ENCODE measurements at regions not wholly inside any gene's neighbourhood (a gene's known extent, or its start where the extent isn't known, plus 50 kb on each side); places are given as distances from the start of the nearest gene placed in this dataset.

GRCh38 chr6:153668758-153669157 lies 370.3 kb upstream of the OPRM1 start:
- dilution Hi-C loops (cut with HindIII; ENCODE audit: low sequenced_read_pairs, unreplicated experiment) (no loop called here), intact Hi-C loops (cut with micrococcal nuclease) (no loop called here), in situ Hi-C loops (cut with MboI; ENCODE audit: low sequenced_read_pairs) (no loop called here)
- H3K4me1 ChIP-seq (ENCODE audit: control insufficient read depth, insufficient read depth, low read length), result no peaks in the 10 kb centered on the region
- no peak overlapping the region for H4K8ac ChIP-seq (ENCODE audit: low read depth in 2 of 2, low read length in 2 of 2)
- ATAC-seq (ENCODE audit: low read depth), result no peak
- no peak for DNase-seq
- no CpG with 5 or more reads among the region's 1 CpG for WGBS, 2 experiments (ENCODE audit: extremely low coverage in 2 of 2, insufficient read length in 1 of 2)
- H2AK5ac ChIP-seq (ENCODE audit: low read depth, low read length), result no peak overlapping the region
- H3K4me2 ChIP-seq (ENCODE audit: low read depth, low read length), result no peak overlapping the region
- no peak overlapping the region for H3K27ac ChIP-seq (ENCODE audit: insufficient read depth, low read length)
- no peaks in the 10 kb centered on the region for H3K79me1 ChIP-seq (ENCODE audit: low read depth in 1 of 2, low read length in 2 of 2)
- no peak overlapping the region for H2AK9ac ChIP-seq (replicated peaks; ENCODE audit: low read depth, low read length, poor library complexity)
- ChIA-PET CTCF (no interaction called here), POLR2A (ENCODE audit: unreplicated experiment) (no interaction called here)
- H4K20me1 ChIP-seq (ENCODE audit: insufficient read depth, low read length), result no peaks in the 10 kb centered on the region
- no peak overlapping the region for H3K4me3 ChIP-seq (ENCODE audit: insufficient read depth, low read depth, low read length)
- H3K23ac ChIP-seq (ENCODE audit: low read depth, low read length), result no peak overlapping the region
- H3K27me3 ChIP-seq (ENCODE audit: control insufficient read depth, insufficient read depth, low read length), result no peaks in the 10 kb centered on the region
- no TSS peak for BruUV-seq (replicated peaks)
- H3K36me3 ChIP-seq (ENCODE audit: control insufficient read depth, insufficient read depth, low read length), result no peaks in the 10 kb centered on the region
- H2BK15ac ChIP-seq (ENCODE audit: low read depth, low read length), result no peak overlapping the region
- TF ChIP-seq MAFK (IDR thresholded peaks at IDR 0.05; ENCODE audit: low read depth, low read length) (no peak), FOS (IDR thresholded peaks at IDR 0.05; ENCODE audit: low read depth, low read length) (no peak), RCOR1 (IDR thresholded peaks at IDR 0.05; ENCODE audit: insufficient replicate concordance, low read length) (no peak), CEBPB (IDR thresholded peaks at IDR 0.05; ENCODE audit: low read depth, low read length) (no peak), RAD21 (IDR thresholded peaks at IDR 0.05; ENCODE audit: low read length) (no peak), SMC3 (IDR thresholded peaks at IDR 0.05; ENCODE audit: low read depth, low read length) (no peak), USF2 (IDR thresholded peaks at IDR 0.05; ENCODE audit: low read depth, low read length) (no peak), ELK1 (IDR thresholded peaks at IDR 0.05; ENCODE audit: borderline replicate concordance, low read depth, low read length) (no peak), MAZ (IDR thresholded peaks at IDR 0.05; ENCODE audit: borderline replicate concordance, low read depth, low read length) (no peak), NFE2L2 (IDR thresholded peaks at IDR 0.05; ENCODE audit: low read depth, low read length) (no peak), RFX5 (IDR thresholded peaks at IDR 0.05; ENCODE audit: low read depth, low read length) (no peak), BHLHE40 (IDR thresholded peaks at IDR 0.05; ENCODE audit: low read depth, low read length) (no peak), POLR2A (IDR thresholded peaks at IDR 0.05; ENCODE audit: low read depth, low read length) (no peak)
- TF ChIP-seq, protein P1, sequence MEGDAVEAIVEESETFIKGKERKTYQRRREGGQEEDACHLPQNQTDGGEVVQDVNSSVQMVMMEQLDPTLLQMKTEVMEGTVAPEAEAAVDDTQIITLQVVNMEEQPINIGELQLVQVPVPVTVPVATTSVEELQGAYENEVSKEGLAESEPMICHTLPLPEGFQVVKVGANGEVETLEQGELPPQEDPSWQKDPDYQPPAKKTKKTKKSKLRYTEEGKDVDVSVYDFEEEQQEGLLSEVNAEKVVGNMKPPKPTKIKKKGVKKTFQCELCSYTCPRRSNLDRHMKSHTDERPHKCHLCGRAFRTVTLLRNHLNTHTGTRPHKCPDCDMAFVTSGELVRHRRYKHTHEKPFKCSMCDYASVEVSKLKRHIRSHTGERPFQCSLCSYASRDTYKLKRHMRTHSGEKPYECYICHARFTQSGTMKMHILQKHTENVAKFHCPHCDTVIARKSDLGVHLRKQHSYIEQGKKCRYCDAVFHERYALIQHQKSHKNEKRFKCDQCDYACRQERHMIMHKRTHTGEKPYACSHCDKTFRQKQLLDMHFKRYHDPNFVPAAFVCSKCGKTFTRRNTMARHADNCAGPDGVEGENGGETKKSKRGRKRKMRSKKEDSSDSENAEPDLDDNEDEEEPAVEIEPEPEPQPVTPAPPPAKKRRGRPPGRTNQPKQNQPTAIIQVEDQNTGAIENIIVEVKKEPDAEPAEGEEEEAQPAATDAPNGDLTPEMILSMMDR (conservative IDR thresholded peaks at IDR 0.05; ENCODE audit: low read depth, low read length), result no peak
- H3K9me3 ChIP-seq (ENCODE audit: control insufficient read depth, insufficient read depth, low read length), result peaks cover 5% of the 10 kb centered on the region; the same call in 1 of the 2 replicates
- H2BK120ac ChIP-seq (ENCODE audit: low read depth, low read length), result no peak overlapping the region
- H3K9me1 ChIP-seq (ENCODE audit: insufficient read depth, low read length), result no peaks in the 10 kb centered on the region
- no peak overlapping the region for H2AFZ ChIP-seq (replicated peaks; ENCODE audit: low read length, poor library complexity)
- no peak overlapping the region for H4K91ac ChIP-seq (ENCODE audit: insufficient read depth, low read depth, low read length)
- no peak overlapping the region for H3K9ac ChIP-seq (ENCODE audit: low read depth, low read length)
- no peak overlapping the region for H2BK20ac ChIP-seq (ENCODE audit: low read depth, low read length)
- no peak overlapping the region for H3K56ac ChIP-seq (ENCODE audit: extremely low read depth, insufficient read depth, low read length)
- no peak overlapping the region for H2BK5ac ChIP-seq (ENCODE audit: low read depth, low read length, poor library complexity, severe bottlenecking)
- H3K18ac ChIP-seq (ENCODE audit: low read depth, low read length), result no peak overlapping the region
- no peak overlapping the region for H3K4ac ChIP-seq (ENCODE audit: low read depth, low read length)
- H3K14ac ChIP-seq (replicated peaks; ENCODE audit: low read depth, low read length), result no peak overlapping the region
- H4K5ac ChIP-seq (ENCODE audit: low read depth, low read length), result no peak overlapping the region
